ENCODE measurements at regions not wholly inside any gene's neighbourhood (a gene's known extent, or its start where the extent isn't known, plus 50 kb on each side); places are given as distances from the start of the nearest gene placed in this dataset.
A peak's percentile ranks its signal among the peaks of the same experiment; 100 is the strongest.

GRCh38 chr13:31048521-31048920 lies 113.2 kb downstream of the HSPH1 start:
- peak; percentile 11 for DNase-seq

- peak; percentile 96 for DNase-seq
Measured at GRCh38 chr13:31046711-31047279, 114.3 kb downstream of the TEX26 start.

GRCh38 chr13:31045286-31046081 lies 113.0 kb downstream of the TEX26 start:
- DNase-seq, result peak; percentile 67

GRCh38 chr13:31044364-31045285 lies 112.2 kb downstream of the TEX26 start:
- DNase-seq, result peak; percentile 78

- DNase-seq, result no peak
Measured at GRCh38 chr13:31043957-31044356, 111.5 kb downstream of the TEX26 start.

- DNase-seq, result peak; percentile 2
Measured at GRCh38 chr13:31042481-31043165, 110.2 kb downstream of the TEX26 start.

- DNase-seq, result no peak
Measured at GRCh38 chr13:31042049-31042448, 109.6 kb downstream of the TEX26 start.

- DNase-seq, result no peak
Measured at GRCh38 chr13:31038834-31039552, 106.5 kb downstream of the TEX26 start.

GRCh38 chr13:31037874-31038500 lies 105.5 kb downstream of the TEX26 start:
- no peak for DNase-seq

GRCh38 chr13:31036731-31037695 lies 104.6 kb downstream of the TEX26 start:
- DNase-seq, result peak; percentile 40

- DNase-seq, result no peak
Measured at GRCh38 chr13:31035185-31035965, 102.9 kb downstream of the TEX26 start.

- no peak for DNase-seq
Measured at GRCh38 chr13:31032528-31033113, 100.2 kb downstream of the TEX26 start.

- no peak for DNase-seq
Measured at GRCh38 chr13:31031482-31031881, 99.0 kb downstream of the TEX26 start.

- peak; percentile 92 for DNase-seq
Measured at GRCh38 chr13:31029102-31029501, 96.6 kb downstream of the TEX26 start.

- no peak for DNase-seq
Measured at GRCh38 chr13:31027136-31027535, 94.7 kb downstream of the TEX26 start.

All from NCI-H69 (cell line).